OCI-M1 (cell line): ENCODE measurements at regions not wholly inside any gene's neighbourhood (a gene's known extent, or its start where the extent isn't known, plus 50 kb on each side); places are given as distances from the start of the nearest gene placed in this dataset.
"Not testable (repeated sequence)": the region's sequence is repeated elsewhere in the genome, so short reads cannot be mapped to it uniquely, and the experiment has no call there.

Source experiments
- DNase-seq: peaks from one replicate; lab custom pipeline; 2025; lab: John Stamatoyannopoulos, UW

GRCh38 chr9:22170556-22170955 is 161.5 kb upstream of the CDKN2B start:
- peak; percentile 82 for DNase-seq

GRCh38 chr9:22170990-22171670 is 162.0 kb upstream of the CDKN2B start:
- DNase-seq: peak; percentile 82

GRCh38 chr9:22171691-22172090 is 162.6 kb upstream of the CDKN2B start:
- peak; percentile 53 for DNase-seq

- DNase-seq: no peak
These were observed 164.8 kb upstream of the CDKN2B start for GRCh38 chr9:22173908-22174307.

- no peak for DNase-seq
These were observed 167.0 kb upstream of the CDKN2B start for GRCh38 chr9:22175972-22176545.

- peak; percentile 26 for DNase-seq
These were observed 171.9 kb upstream of the CDKN2B start for GRCh38 chr9:22181021-22181420.

- no peak for DNase-seq
These were observed 180.4 kb upstream of the CDKN2B start for GRCh38 chr9:22189471-22189870.

GRCh38 chr9:22197000-22197399 is 187.9 kb upstream of the CDKN2B start:
- DNase-seq: not testable (repeated sequence)

GRCh38 chr9:22198681-22199080 is 189.6 kb upstream of the CDKN2B start:
- DNase-seq: no peak

GRCh38 chr9:22201256-22201655 is 192.2 kb upstream of the CDKN2B start:
- DNase-seq: no peak

- peak; percentile 67 for DNase-seq
These were observed 194.4 kb upstream of the CDKN2B start for GRCh38 chr9:22203371-22204138.

- no peak for DNase-seq
These were observed 195.1 kb upstream of the CDKN2B start for GRCh38 chr9:22204240-22204639.

- DNase-seq: peak; percentile 6
These were observed 197.7 kb upstream of the CDKN2B start for GRCh38 chr9:22206833-22207232.

- DNase-seq: peak; percentile 90
These were observed 199.9 kb upstream of the CDKN2B start for GRCh38 chr9:22208846-22209585.

GRCh38 chr9:22210262-22210661 is 201.2 kb upstream of the CDKN2B start:
- DNase-seq: peak; percentile 15

- no peak for DNase-seq
These were observed 201.8 kb upstream of the CDKN2B start for GRCh38 chr9:22210936-22211335.

GRCh38 chr9:22211588-22212360 is 202.7 kb upstream of the CDKN2B start:
- DNase-seq: peak; percentile 66

- peak; percentile 50 for DNase-seq
These were observed 204.9 kb upstream of the CDKN2B start for GRCh38 chr9:22214021-22214420.

- no peak for DNase-seq
These were observed 205.5 kb upstream of the CDKN2B start for GRCh38 chr9:22214497-22215031.

GRCh38 chr9:22215521-22215920 is 206.4 kb upstream of the CDKN2B start:
- no peak for DNase-seq

GRCh38 chr9:22216730-22217172 is 207.6 kb upstream of the CDKN2B start:
- no peak for DNase-seq
